ENCODE measurements at regions not wholly inside any gene's neighbourhood (a gene's known extent, or its start where the extent isn't known, plus 50 kb on each side); places are given as distances from the start of the nearest gene placed in this dataset.

GRCh38 chr13:58024103-58024502 lies 392.6 kb downstream of the PCDH17 start:
- ChIA-PET CTCF (interaction anchor here (0.7 kb wide), 1 partner anchor 101 kb away, joined by 3 read pairs; no protein-coding TSS in a partner anchor), POLR2A (no interaction called here)
- Histone ChIP-seq H3K9me3 (ENCODE audit: control insufficient read depth, insufficient read depth, low read depth, low read length) (no peaks in the 10 kb centered on the region), H3K4me1 (ENCODE audit: control insufficient read depth, insufficient read depth, low read length) (no peaks in the 10 kb centered on the region), H3K4me3 (ENCODE audit: low read depth, low read length) (no peak overlapping the region), H3K36me3 (ENCODE audit: control insufficient read depth in 2 of 2, insufficient read depth in 1 of 2, low read length in 2 of 2) (no peaks in the 10 kb centered on the region), H3K27ac (ENCODE audit: extremely low read depth, low read depth, low read length) (no peak overlapping the region)
- TF ChIP-seq ZNF639 (tag by site-specific recombination; IDR thresholded peaks at IDR 0.05) (no peak), ZNF830 (tag by site-specific recombination; IDR thresholded peaks at IDR 0.05; ENCODE audit: low read depth) (no peak), ZNF211 (tag by site-specific recombination; IDR thresholded peaks at IDR 0.05; ENCODE audit: low read depth) (no peak), SCRT1 (tag by site-specific recombination; IDR thresholded peaks at IDR 0.05; ENCODE audit: borderline replicate concordance) (no peak), ZNF10 (tag by site-specific recombination; IDR thresholded peaks at IDR 0.05) (no peak), HOXD13 (CRISPR knock-in tag; IDR thresholded peaks at IDR 0.05; ENCODE audit: borderline replicate concordance) (no peak), ZNF341 (tag by site-specific recombination; IDR thresholded peaks at IDR 0.05; ENCODE audit: low read depth) (no peak), ZNF280D (tag by site-specific recombination; IDR thresholded peaks at IDR 0.05) (no peak), ZBTB17 (tag by site-specific recombination; IDR thresholded peaks at IDR 0.05) (no peak), ZNF433 (tag by site-specific recombination; IDR thresholded peaks at IDR 0.05; ENCODE audit: low read depth) (no peak), ZNF426 (tag by site-specific recombination; IDR thresholded peaks at IDR 0.05) (no peak), REPIN1 (tag by site-specific recombination; IDR thresholded peaks at IDR 0.05; ENCODE audit: low read depth) (no peak), ZNF555 (tag by site-specific recombination; conservative IDR thresholded peaks at IDR 0.05) (no peak), SALL2 (tag by site-specific recombination; IDR thresholded peaks at IDR 0.05; ENCODE audit: borderline replicate concordance) (no peak), ZNF121 (tag by site-specific recombination; IDR thresholded peaks at IDR 0.05) (no peak), ZNF350 (tag by site-specific recombination; IDR thresholded peaks at IDR 0.05) (no peak), ZNF670 (tag by site-specific recombination; IDR thresholded peaks at IDR 0.05; ENCODE audit: low read depth) (no peak)
- TF ChIP-seq, protein P1, sequence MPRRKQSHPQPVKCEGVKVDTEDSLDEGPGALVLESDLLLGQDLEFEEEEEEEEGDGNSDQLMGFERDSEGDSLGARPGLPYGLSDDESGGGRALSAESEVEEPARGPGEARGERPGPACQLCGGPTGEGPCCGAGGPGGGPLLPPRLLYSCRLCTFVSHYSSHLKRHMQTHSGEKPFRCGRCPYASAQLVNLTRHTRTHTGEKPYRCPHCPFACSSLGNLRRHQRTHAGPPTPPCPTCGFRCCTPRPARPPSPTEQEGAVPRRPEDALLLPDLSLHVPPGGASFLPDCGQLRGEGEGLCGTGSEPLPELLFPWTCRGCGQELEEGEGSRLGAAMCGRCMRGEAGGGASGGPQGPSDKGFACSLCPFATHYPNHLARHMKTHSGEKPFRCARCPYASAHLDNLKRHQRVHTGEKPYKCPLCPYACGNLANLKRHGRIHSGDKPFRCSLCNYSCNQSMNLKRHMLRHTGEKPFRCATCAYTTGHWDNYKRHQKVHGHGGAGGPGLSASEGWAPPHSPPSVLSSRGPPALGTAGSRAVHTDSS (tag by site-specific recombination; IDR thresholded peaks at IDR 0.05): no peak
- TF ChIP-seq, protein P2, sequence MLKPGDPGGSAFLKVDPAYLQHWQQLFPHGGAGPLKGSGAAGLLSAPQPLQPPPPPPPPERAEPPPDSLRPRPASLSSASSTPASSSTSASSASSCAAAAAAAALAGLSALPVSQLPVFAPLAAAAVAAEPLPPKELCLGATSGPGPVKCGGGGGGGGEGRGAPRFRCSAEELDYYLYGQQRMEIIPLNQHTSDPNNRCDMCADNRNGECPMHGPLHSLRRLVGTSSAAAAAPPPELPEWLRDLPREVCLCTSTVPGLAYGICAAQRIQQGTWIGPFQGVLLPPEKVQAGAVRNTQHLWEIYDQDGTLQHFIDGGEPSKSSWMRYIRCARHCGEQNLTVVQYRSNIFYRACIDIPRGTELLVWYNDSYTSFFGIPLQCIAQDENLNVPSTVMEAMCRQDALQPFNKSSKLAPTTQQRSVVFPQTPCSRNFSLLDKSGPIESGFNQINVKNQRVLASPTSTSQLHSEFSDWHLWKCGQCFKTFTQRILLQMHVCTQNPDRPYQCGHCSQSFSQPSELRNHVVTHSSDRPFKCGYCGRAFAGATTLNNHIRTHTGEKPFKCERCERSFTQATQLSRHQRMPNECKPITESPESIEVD (tag by site-specific recombination; IDR thresholded peaks at IDR 0.05): no peak

Data from HEK293 (cell line).